DND-41 (cell line): ENCODE measurements at regions not wholly inside any gene's neighbourhood (a gene's known extent, or its start where the extent isn't known, plus 50 kb on each side); places are given as distances from the start of the nearest gene placed in this dataset.

Experiments
- EZH2 ChIP-seq: IDR thresholded peaks from 3 replicates; pipeline ENCODE4 v1.6.1; 2012; ENCODE audit warnings: borderline replicate concordance, low read depth, mild to moderate bottlenecking, moderate library complexity, low read length, inconsistent platforms; ENCODE audit not compliant: severe bottlenecking
- TF ChIP-seq, protein P1 (sequence below): IDR thresholded peaks from 2 replicates; pipeline ENCODE4 v1.5.1; 2012; ENCODE audit warnings: borderline replicate concordance, low read length, moderate library complexity, mild to moderate bottlenecking; ENCODE audit not compliant: poor library complexity, severe bottlenecking; ENCODE audit errors: extremely low read depth

DNA sequence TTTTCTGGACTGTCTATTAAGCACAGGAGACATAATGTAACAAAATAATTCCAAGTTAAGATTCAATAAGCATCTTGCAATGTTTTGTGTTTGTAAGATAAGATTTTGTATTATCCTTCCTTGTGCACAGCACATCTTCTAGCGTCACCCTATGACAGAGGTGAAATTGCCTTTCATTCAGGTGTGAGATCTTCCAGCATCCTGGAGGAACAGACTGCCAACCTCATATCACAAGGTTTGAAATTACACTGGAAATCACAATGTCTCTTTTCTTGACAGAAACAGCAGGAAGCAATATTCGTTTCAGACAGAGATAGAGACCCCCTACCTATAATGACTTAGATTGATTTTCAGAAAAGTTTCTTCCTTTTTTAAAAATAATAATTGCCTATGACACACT lies 668.6 kb downstream of the GABRG1 start:
- TF ChIP-seq, protein P1, sequence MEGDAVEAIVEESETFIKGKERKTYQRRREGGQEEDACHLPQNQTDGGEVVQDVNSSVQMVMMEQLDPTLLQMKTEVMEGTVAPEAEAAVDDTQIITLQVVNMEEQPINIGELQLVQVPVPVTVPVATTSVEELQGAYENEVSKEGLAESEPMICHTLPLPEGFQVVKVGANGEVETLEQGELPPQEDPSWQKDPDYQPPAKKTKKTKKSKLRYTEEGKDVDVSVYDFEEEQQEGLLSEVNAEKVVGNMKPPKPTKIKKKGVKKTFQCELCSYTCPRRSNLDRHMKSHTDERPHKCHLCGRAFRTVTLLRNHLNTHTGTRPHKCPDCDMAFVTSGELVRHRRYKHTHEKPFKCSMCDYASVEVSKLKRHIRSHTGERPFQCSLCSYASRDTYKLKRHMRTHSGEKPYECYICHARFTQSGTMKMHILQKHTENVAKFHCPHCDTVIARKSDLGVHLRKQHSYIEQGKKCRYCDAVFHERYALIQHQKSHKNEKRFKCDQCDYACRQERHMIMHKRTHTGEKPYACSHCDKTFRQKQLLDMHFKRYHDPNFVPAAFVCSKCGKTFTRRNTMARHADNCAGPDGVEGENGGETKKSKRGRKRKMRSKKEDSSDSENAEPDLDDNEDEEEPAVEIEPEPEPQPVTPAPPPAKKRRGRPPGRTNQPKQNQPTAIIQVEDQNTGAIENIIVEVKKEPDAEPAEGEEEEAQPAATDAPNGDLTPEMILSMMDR = no peak
- TF ChIP-seq EZH2 = no peak
